ENCODE measurements at regions not wholly inside any gene's neighbourhood (a gene's known extent, or its start where the extent isn't known, plus 50 kb on each side); places are given as distances from the start of the nearest gene placed in this dataset.
A peak's percentile ranks its signal among the peaks of the same experiment; 100 is the strongest.

- H3K36me3 Mint-ChIP-seq (ENCODE audit: low read depth), result no peaks in the 10 kb centered on the region
- Histone ChIP-seq H3K27ac (ENCODE audit: low read depth, low read length) (no peak overlapping the region), H3K4me1 (ENCODE audit: control insufficient read depth, insufficient read depth, low read length) (no peaks in the 10 kb centered on the region), H3K36me3 (ENCODE audit: control insufficient read depth, insufficient read depth, low read length) (no peaks in the 10 kb centered on the region), H3K27me3 (ENCODE audit: control insufficient read depth, insufficient read depth, low read length, poor library complexity, severe bottlenecking) (no peaks in the 10 kb centered on the region), H3K9me3 (ENCODE audit: control insufficient read depth, low read length) (no peaks in the 10 kb centered on the region), H3K4me3 (ENCODE audit: low read length) (no peak overlapping the region), H3K9ac (ENCODE audit: extremely low read depth, low read length, poor library complexity, severe bottlenecking) (no peak overlapping the region)
- H3K4me1 Mint-ChIP-seq, result no peaks in the 10 kb centered on the region
- no peaks in the 10 kb centered on the region for H3K9me3 Mint-ChIP-seq
- H3K27me3 Mint-ChIP-seq (ENCODE audit: insufficient read depth), result peaks cover 92% of the 10 kb centered on the region
- DNase-seq, result no peak
- WGBS, 2 experiments (ENCODE audit: insufficient coverage in 1 of 2, insufficient read length in 1 of 2), result 73 to 79% methylated on average over 6 to 12 of the region's 12 CpGs
- no peak for TF ChIP-seq CTCF (conservative IDR thresholded peaks at IDR 0.05)
- H3K4me3 Mint-ChIP-seq, result no peak overlapping the region
- no peak overlapping the region for H3K27ac Mint-ChIP-seq
These were observed 59.6 kb downstream of the RNF187 start for GRCh38 chr1:228546541-228547463.

GRCh38 chr1:228547464-228547792 is 60.2 kb downstream of the RNF187 start:
- no peak overlapping the region for H3K27ac Mint-ChIP-seq
- no peaks in the 10 kb centered on the region for H3K4me1 ChIP-seq (ENCODE audit: control insufficient read depth, insufficient read depth, low read length)
- H3K9me3 Mint-ChIP-seq, result no peaks in the 10 kb centered on the region
- no peak for DNase-seq
- H3K27me3 Mint-ChIP-seq (ENCODE audit: insufficient read depth), result peaks cover 92% of the 10 kb centered on the region
- no peak overlapping the region for H3K4me3 ChIP-seq (ENCODE audit: low read length)
- no peaks in the 10 kb centered on the region for H3K27me3 ChIP-seq (ENCODE audit: control insufficient read depth, insufficient read depth, low read length, poor library complexity, severe bottlenecking)
- no peaks in the 10 kb centered on the region for H3K36me3 ChIP-seq (ENCODE audit: control insufficient read depth, insufficient read depth, low read length)
- H3K4me1 Mint-ChIP-seq, result no peaks in the 10 kb centered on the region
- H3K9me3 ChIP-seq (ENCODE audit: control insufficient read depth, low read length), result no peaks in the 10 kb centered on the region
- no peak for TF ChIP-seq CTCF (conservative IDR thresholded peaks at IDR 0.05)
- H3K9ac ChIP-seq (ENCODE audit: extremely low read depth, low read length, poor library complexity, severe bottlenecking), result no peak overlapping the region
- H3K4me3 Mint-ChIP-seq, result no peak overlapping the region
- WGBS, 2 experiments (ENCODE audit: insufficient coverage in 1 of 2, insufficient read length in 1 of 2), result 83 to 88% methylated on average over 3 of the region's 3 CpGs
- no peak overlapping the region for H3K27ac ChIP-seq (ENCODE audit: low read depth, low read length)
- H3K36me3 Mint-ChIP-seq (ENCODE audit: low read depth), result no peaks in the 10 kb centered on the region

GRCh38 chr1:228548788-228549187 is 61.6 kb downstream of the RNF187 start:
- no peaks in the 10 kb centered on the region for H3K36me3 Mint-ChIP-seq (ENCODE audit: low read depth)
- Histone ChIP-seq H3K9me3 (ENCODE audit: control insufficient read depth, low read length) (no peaks in the 10 kb centered on the region), H3K4me1 (ENCODE audit: control insufficient read depth, insufficient read depth, low read length) (no peaks in the 10 kb centered on the region), H3K9ac (ENCODE audit: extremely low read depth, low read length, poor library complexity, severe bottlenecking) (no peak overlapping the region), H3K27ac (ENCODE audit: low read depth, low read length) (no peak overlapping the region), H3K36me3 (ENCODE audit: control insufficient read depth, insufficient read depth, low read length) (no peaks in the 10 kb centered on the region), H3K27me3 (ENCODE audit: control insufficient read depth, insufficient read depth, low read length, poor library complexity, severe bottlenecking) (no peaks in the 10 kb centered on the region), H3K4me3 (ENCODE audit: low read length) (no peak overlapping the region)
- no peaks in the 10 kb centered on the region for H3K4me1 Mint-ChIP-seq
- DNase-seq, result peak; percentile 45
- no peak overlapping the region for H3K27ac Mint-ChIP-seq
- H3K9me3 Mint-ChIP-seq, result no peaks in the 10 kb centered on the region
- no peak overlapping the region for H3K4me3 Mint-ChIP-seq
- WGBS, 2 experiments (ENCODE audit: insufficient coverage in 1 of 2, insufficient read length in 1 of 2), result 30 to 37% methylated on average over 2 of the region's 2 CpGs
- H3K27me3 Mint-ChIP-seq (ENCODE audit: insufficient read depth), result peaks cover 90% of the 10 kb centered on the region
- no peak for TF ChIP-seq CTCF (conservative IDR thresholded peaks at IDR 0.05)
